GM23338 (cell line): ENCODE measurements at regions not wholly inside any gene's neighbourhood (a gene's known extent, or its start where the extent isn't known, plus 50 kb on each side); places are given as distances from the start of the nearest gene placed in this dataset.

Experiments used
- ATAC-seq: fragments of 200-7000 bp; cut with Tn5 transposase; 3 replicates; pipeline ENCODE4 v1.9.1; 2020
- DNase-seq: peaks from one replicate; pipeline ENCODE4 v3.0.0-alpha.2; 2015; ENCODE audit warnings: low spot score
- H2AFZ ChIP-seq: fragments of 200-600 bp; sonication (generic); 2 replicates; pipeline ENCODE4 v1.8.0; 2016; ENCODE audit warnings: antibody characterized with exemption, mild to moderate bottlenecking, moderate library complexity
- H3F3A ChIP-seq: fragments of 200-600 bp; sonication (generic); replicated peaks from 2 replicates; pipeline ENCODE4 v1.8.0; 2017; ENCODE audit warnings: antibody characterized with exemption, mixed run types, low read depth
- H3K27ac ChIP-seq: fragments of 200-600 bp; sonication (generic); 2 replicates; pipeline ENCODE4 v1.6.1; 2016; ENCODE audit warnings: low read depth
- H3K27me3 ChIP-seq: fragments of 200-600 bp; sonication (generic); 2 replicates; pipeline ENCODE4 v1.8.0; 2016; ENCODE audit warnings: mild to moderate bottlenecking, mixed run types, moderate library complexity; ENCODE audit not compliant: insufficient read depth
- H3K36me3 ChIP-seq: fragments of 200-600 bp; sonication (generic); 2 replicates; pipeline ENCODE4 v1.8.0; 2016; ENCODE audit warnings: mild to moderate bottlenecking; ENCODE audit not compliant: insufficient read depth
- H3K4me1 ChIP-seq: fragments of 200-600 bp; sonication (generic); 2 replicates; pipeline ENCODE4 v1.8.0; 2016; ENCODE audit warnings: mild to moderate bottlenecking, moderate library complexity; ENCODE audit not compliant: insufficient read depth
- H3K4me2 ChIP-seq: fragments of 200-600 bp; sonication (generic); 2 replicates; pipeline ENCODE4 v1.7.1; 2017; ENCODE audit warnings: mixed run types
- H3K4me3 ChIP-seq: fragments of 200-600 bp; sonication (generic); 2 replicates; pipeline ENCODE4 v1.6.1; 2016; ENCODE audit warnings: mixed run types
- H3K79me2 ChIP-seq: fragments of 200-600 bp; sonication (generic); replicated peaks from 2 replicates; pipeline ENCODE4 v1.8.0; 2017; ENCODE audit warnings: mild to moderate bottlenecking; ENCODE audit not compliant: insufficient read depth
- H3K9me2 ChIP-seq: fragments of 200-600 bp; sonication (generic); 2 replicates; pipeline ENCODE4 v1.8.0; 2017; ENCODE audit not compliant: insufficient read depth
- H4K20me1 ChIP-seq: fragments of 200-600 bp; sonication (generic); replicated peaks from 2 replicates; pipeline ENCODE4 v1.8.0; 2017; ENCODE audit warnings: mild to moderate bottlenecking; ENCODE audit not compliant: insufficient read depth
- H3K27ac Mint-ChIP-seq: 2 replicates; pipeline ENCODE4 v1.8.0; 2020; ENCODE audit warnings: inconsistent platforms, mild to moderate bottlenecking, moderate library complexity, mixed read lengths
- H3K27me3 Mint-ChIP-seq: 3 replicates; pipeline ENCODE4 v1.8.0; 2022; ENCODE audit warnings: low read depth, mild to moderate bottlenecking, moderate library complexity, mixed read lengths, inconsistent platforms; ENCODE audit not compliant: insufficient read depth, poor library complexity
- H3K36me3 Mint-ChIP-seq: 3 replicates; pipeline ENCODE4 v1.8.0; 2021; ENCODE audit warnings: low read depth, mild to moderate bottlenecking, inconsistent platforms, moderate library complexity, mixed read lengths
- H3K4me1 Mint-ChIP-seq: 3 replicates; pipeline ENCODE4 v1.8.0; 2020; ENCODE audit warnings: mild to moderate bottlenecking, inconsistent platforms, mixed read lengths
- H3K4me3 Mint-ChIP-seq: 3 replicates; pipeline ENCODE4 v1.8.0; 2021; ENCODE audit warnings: moderate library complexity, mild to moderate bottlenecking, inconsistent platforms, mixed read lengths
- H3K9me3 Mint-ChIP-seq: 3 replicates; pipeline ENCODE4 v1.8.0; 2020; ENCODE audit warnings: moderate library complexity, mild to moderate bottlenecking, inconsistent platforms, mixed read lengths
- CREB1 ChIP-seq: fragments of 250-450 bp; sonication (Bioruptor Pico); IDR thresholded peaks from 2 replicates; pipeline ENCODE4 v1.5.0; 2020; ENCODE audit warnings: low read depth, mild to moderate bottlenecking, moderate library complexity
- CTCF ChIP-seq, 2 experiments: fragments of 200-600 bp in 1 of 2; sonication (generic) in 1 of 2; conservative IDR thresholded peaks; 2 replicates each; pipeline versions ENCODE4 v1.5.1 to v1.6.1; 2016 to 2017; ENCODE audit warnings: antibody characterized with exemption in 2 of 2, low read depth in 2 of 2, mild to moderate bottlenecking in 2 of 2, moderate library complexity in 1 of 2
- ETS1 ChIP-seq: IDR thresholded peaks from 2 replicates; pipeline ENCODE4 v1.6.1; 2016; ENCODE audit warnings: antibody characterized with exemption
- EZH2 ChIP-seq: fragments of 200-600 bp; sonication (generic); IDR thresholded peaks from one replicate; pipeline ENCODE4 v1.8.0; 2017; ENCODE audit warnings: antibody characterized with exemption, mild to moderate bottlenecking, low read depth; ENCODE audit not compliant: unreplicated experiment
- EZH2phosphoT487 ChIP-seq: fragments of 200-600 bp; sonication (generic); IDR thresholded peaks from one replicate; pipeline ENCODE4 v1.8.1; 2018; ENCODE audit warnings: antibody characterized with exemption; ENCODE audit not compliant: unreplicated experiment
- JUNB ChIP-seq: IDR thresholded peaks from one replicate; pipeline ENCODE4 v1.6.1; 2016; ENCODE audit warnings: antibody characterized with exemption; ENCODE audit not compliant: unreplicated experiment
- NANOG ChIP-seq: IDR thresholded peaks from 2 replicates; pipeline ENCODE4 v1.6.1; 2016; ENCODE audit warnings: antibody characterized with exemption, borderline replicate concordance
- POLR2AphosphoS5 ChIP-seq: IDR thresholded peaks from 2 replicates; pipeline ENCODE4 v1.6.1; 2016; ENCODE audit warnings: antibody characterized with exemption, low read depth
- REST ChIP-seq: IDR thresholded peaks from one replicate; pipeline ENCODE4 v1.6.1; 2018; ENCODE audit warnings: antibody characterized with exemption; ENCODE audit not compliant: unreplicated experiment
- STAT1 ChIP-seq: IDR thresholded peaks from one replicate; pipeline ENCODE4 v1.6.1; 2016; ENCODE audit warnings: antibody characterized with exemption; ENCODE audit not compliant: unreplicated experiment
- ZNF114 ChIP-seq: fragments of 250-450 bp; sonication (Bioruptor Pico); IDR thresholded peaks from 2 replicates; pipeline ENCODE4 v1.5.0; 2020; ENCODE audit warnings: mild to moderate bottlenecking, moderate library complexity
- ZNF331 ChIP-seq: fragments of 250-450 bp; sonication (Bioruptor Pico); IDR thresholded peaks from 2 replicates; pipeline ENCODE4 v1.5.0; 2020; ENCODE audit warnings: low read depth, mild to moderate bottlenecking, moderate library complexity

GRCh38 chr7:42699380-42700178 lies 212.3 kb downstream of the C7orf25 start (continued):
- TF ChIP-seq REST (no peak), STAT1 (no peak), JUNB (no peak), ZNF331 (CRISPR knock-in tag) (no peak), EZH2 (no peak)

GRCh38 chr7:42698600-42699374 lies 213.1 kb downstream of the C7orf25 start:
- no peak overlapping the region for H3K4me3 Mint-ChIP-seq
- no peaks in the 10 kb centered on the region for H3K9me3 Mint-ChIP-seq
- ATAC-seq (no peak), DNase-seq (no peak)
- Histone ChIP-seq H3F3A (no peaks in the 10 kb centered on the region), H4K20me1 (no peaks in the 10 kb centered on the region), H3K79me2 (no peaks in the 10 kb centered on the region), H2AFZ (no peak overlapping the region), H3K27me3 (no peaks in the 10 kb centered on the region), H3K4me2 (no peak overlapping the region), H3K4me1 (no peaks in the 10 kb centered on the region), H3K4me3 (no peak overlapping the region), H3K36me3 (no peaks in the 10 kb centered on the region), H3K9me2 (0 out of 2 replicates have a peak, but pooled peaks cover 4% of the 10 kb centered on the region), H3K27ac (no peak overlapping the region)
- H3K27ac Mint-ChIP-seq: no peak overlapping the region
- 0 out of 3 replicates have a peak, but pooled peaks cover 3% of the 10 kb centered on the region for H3K4me1 Mint-ChIP-seq
- no peaks in the 10 kb centered on the region for H3K36me3 Mint-ChIP-seq
- no peaks in the 10 kb centered on the region for H3K27me3 Mint-ChIP-seq
- TF ChIP-seq ZNF114 (no peak), POLR2AphosphoS5 (no peak), REST (no peak), EZH2 (no peak), EZH2phosphoT487 (no peak), CTCF (conservative IDR thresholded peaks at IDR 0.05; ENCODE audit: low read depth in 2 of 2) (no peak), NANOG (no peak), ETS1 (no peak), STAT1 (no peak), CREB1 (CRISPR knock-in tag) (no peak), JUNB (no peak)
